Parathyroid adenoma (tissue), 2 donors: ENCODE measurements at regions not wholly inside any gene's neighbourhood (a gene's known extent, or its start where the extent isn't known, plus 50 kb on each side); places are given as distances from the start of the nearest gene placed in this dataset.

Experiments
- H2AFZ ChIP-seq: fragments of 300-600 bp; sonication (generic); one replicate; pipeline ENCODE4 v1.7.0; 2017; ENCODE audit warnings: antibody characterized with exemption, mild to moderate bottlenecking
- H3K27ac ChIP-seq: fragments of 300-600 bp; sonication (generic); one replicate; pipeline ENCODE4 v1.7.0; 2017
- H3K27me3 ChIP-seq: fragments of 300-600 bp; sonication (generic); one replicate; pipeline ENCODE4 v1.7.0; 2017; ENCODE audit warnings: low read length; ENCODE audit not compliant: control insufficient read depth, insufficient read depth
- H3K36me3 ChIP-seq: fragments of 300-600 bp; sonication (generic); one replicate; pipeline ENCODE4 v1.7.0; 2017; ENCODE audit warnings: low read length; ENCODE audit not compliant: control insufficient read depth, insufficient read depth
- H3K4me1 ChIP-seq: fragments of 300-600 bp; sonication (generic); one replicate; pipeline ENCODE4 v1.7.0; 2017; ENCODE audit warnings: control low read depth
- H3K4me2 ChIP-seq: fragments of 300-600 bp; sonication (generic); one replicate; pipeline ENCODE4 v1.7.0; 2017; ENCODE audit warnings: low read length
- H3K4me3 ChIP-seq: fragments of 300-600 bp; sonication (generic); one replicate; pipeline ENCODE4 v1.7.0; 2017; ENCODE audit warnings: low read depth, low read length
- H3K79me2 ChIP-seq: fragments of 300-600 bp; sonication (generic); one replicate; pipeline ENCODE4 v1.7.0; 2017; ENCODE audit warnings: control low read depth
- H3K9ac ChIP-seq: fragments of 300-600 bp; sonication (generic); one replicate; pipeline ENCODE4 v1.7.0; 2017; ENCODE audit warnings: mild to moderate bottlenecking
- H3K9me3 ChIP-seq: fragments of 300-600 bp; sonication (generic); one replicate; pipeline ENCODE4 v1.7.0; 2017; ENCODE audit warnings: low read length; ENCODE audit not compliant: control insufficient read depth
- CTCF ChIP-seq: fragments of 300-600 bp; sonication (generic); IDR thresholded peaks from one replicate; pipeline ENCODE4 v1.7.0; 2017; ENCODE audit warnings: antibody characterized with exemption, mild to moderate bottlenecking
- donor health status: primary hyperparathyroidism.

- no peaks in the 10 kb centered on the region for H3K27me3 ChIP-seq
- no peaks in the 10 kb centered on the region for H3K4me1 ChIP-seq
- H2AFZ ChIP-seq, result no peak overlapping the region
- no peaks in the 10 kb centered on the region for H3K36me3 ChIP-seq
- no peak overlapping the region for H3K9ac ChIP-seq
- no peak for TF ChIP-seq CTCF
- H3K27ac ChIP-seq, result no peak overlapping the region
- no peaks in the 10 kb centered on the region for H3K79me2 ChIP-seq
- no peaks in the 10 kb centered on the region for H3K9me3 ChIP-seq
- H3K4me2 ChIP-seq, result no peak overlapping the region
- H3K4me3 ChIP-seq, result no peak overlapping the region
Measured at GRCh38 chr10:78165617-78166016, 132.0 kb downstream of the RPS24 start.

- Histone ChIP-seq H3K4me1 (no peaks in the 10 kb centered on the region), H3K9me3 (no peaks in the 10 kb centered on the region), H3K36me3 (no peaks in the 10 kb centered on the region), H3K4me2 (no peak overlapping the region), H3K27ac (no peak overlapping the region), H3K27me3 (no peaks in the 10 kb centered on the region), H2AFZ (no peak overlapping the region), H3K4me3 (no peak overlapping the region), H3K79me2 (no peaks in the 10 kb centered on the region), H3K9ac (no peak overlapping the region)
- TF ChIP-seq CTCF, result no peak
Measured at GRCh38 chr10:78166261-78166660, 132.6 kb downstream of the RPS24 start.

- Histone ChIP-seq H2AFZ (no peak overlapping the region), H3K27me3 (no peaks in the 10 kb centered on the region), H3K4me2 (no peak overlapping the region), H3K9ac (no peak overlapping the region), H3K4me1 (no peaks in the 10 kb centered on the region), H3K4me3 (no peak overlapping the region), H3K9me3 (no peaks in the 10 kb centered on the region), H3K27ac (no peak overlapping the region), H3K79me2 (no peaks in the 10 kb centered on the region), H3K36me3 (no peaks in the 10 kb centered on the region)
- TF ChIP-seq CTCF, result no peak
Measured at GRCh38 chr10:78169214-78169613, 135.6 kb downstream of the RPS24 start.

GRCh38 chr10:78170026-78170475, 136.4 kb downstream of the RPS24 start:
- Histone ChIP-seq H3K9me3 (no peaks in the 10 kb centered on the region), H3K36me3 (no peaks in the 10 kb centered on the region), H3K27ac (no peak overlapping the region), H3K4me2 (no peak overlapping the region), H2AFZ (no peak overlapping the region), H3K9ac (no peak overlapping the region), H3K4me1 (no peaks in the 10 kb centered on the region), H3K4me3 (no peak overlapping the region), H3K79me2 (no peaks in the 10 kb centered on the region), H3K27me3 (no peaks in the 10 kb centered on the region)
- no peak for TF ChIP-seq CTCF

GRCh38 chr10:78171633-78172400, 138.2 kb downstream of the RPS24 start:
- no peaks in the 10 kb centered on the region for H3K79me2 ChIP-seq
- no peak overlapping the region for H3K4me3 ChIP-seq
- H3K27me3 ChIP-seq, result no peaks in the 10 kb centered on the region
- H3K9ac ChIP-seq, result no peak overlapping the region
- no peak overlapping the region for H2AFZ ChIP-seq
- H3K36me3 ChIP-seq, result no peaks in the 10 kb centered on the region
- H3K27ac ChIP-seq, result no peak overlapping the region
- H3K9me3 ChIP-seq, result no peaks in the 10 kb centered on the region
- no peak overlapping the region for H3K4me2 ChIP-seq
- TF ChIP-seq CTCF, result no peak
- H3K4me1 ChIP-seq, result no peaks in the 10 kb centered on the region
